ENCODE measurements at regions not wholly inside any gene's neighbourhood (a gene's known extent, or its start where the extent isn't known, plus 50 kb on each side); places are given as distances from the start of the nearest gene placed in this dataset.

DNA sequence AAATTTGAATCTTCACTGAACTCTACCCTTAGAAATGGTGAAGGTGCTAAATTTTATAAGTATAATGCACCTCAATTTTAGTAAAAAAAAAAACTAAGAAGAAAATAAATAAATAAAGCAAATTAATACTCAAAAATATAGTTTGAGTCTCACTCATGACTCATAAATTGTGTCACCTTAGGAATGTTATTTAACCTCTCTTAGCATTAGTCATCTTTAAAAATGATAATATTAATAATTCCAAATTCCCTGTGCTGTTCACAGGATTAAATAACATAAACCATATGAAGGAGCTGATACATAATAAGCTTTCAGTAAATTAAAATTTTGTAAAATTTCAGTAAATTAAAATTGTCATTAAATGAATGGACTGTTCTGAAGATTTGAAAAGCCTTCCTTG is 339.8 kb upstream of the RGMB start:
- no peak for DNase-seq (ENCODE audit: low spot score)
- TF ChIP-seq CTCF (IDR thresholded peaks at IDR 0.05): no peak
- no peak for ATAC-seq (ENCODE audit: low FRiP score)

DNA sequence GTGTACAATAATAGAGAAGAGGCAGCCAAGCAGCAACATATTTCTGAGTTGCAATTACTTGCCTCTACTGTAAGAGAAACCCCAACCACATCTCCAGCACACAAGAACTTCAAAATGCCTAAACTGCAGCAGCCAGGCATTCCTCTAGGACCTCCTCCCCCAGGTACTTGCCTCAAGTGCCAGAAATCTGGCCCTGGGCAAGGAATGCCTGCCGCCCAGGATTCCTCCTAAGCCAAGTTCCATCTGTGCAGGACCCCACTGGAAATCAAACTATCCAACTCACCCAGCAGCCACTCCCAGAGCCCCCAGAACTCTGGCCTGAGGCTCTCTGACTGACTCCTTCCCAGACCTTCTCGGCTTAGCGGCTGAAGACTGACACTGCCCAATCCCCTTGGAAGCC is 336.8 kb upstream of the RGMB start:
- TF ChIP-seq CTCF (IDR thresholded peaks at IDR 0.05): no peak
- DNase-seq (ENCODE audit: low spot score) (no peak), ATAC-seq (ENCODE audit: low FRiP score) (no peak)

DNA sequence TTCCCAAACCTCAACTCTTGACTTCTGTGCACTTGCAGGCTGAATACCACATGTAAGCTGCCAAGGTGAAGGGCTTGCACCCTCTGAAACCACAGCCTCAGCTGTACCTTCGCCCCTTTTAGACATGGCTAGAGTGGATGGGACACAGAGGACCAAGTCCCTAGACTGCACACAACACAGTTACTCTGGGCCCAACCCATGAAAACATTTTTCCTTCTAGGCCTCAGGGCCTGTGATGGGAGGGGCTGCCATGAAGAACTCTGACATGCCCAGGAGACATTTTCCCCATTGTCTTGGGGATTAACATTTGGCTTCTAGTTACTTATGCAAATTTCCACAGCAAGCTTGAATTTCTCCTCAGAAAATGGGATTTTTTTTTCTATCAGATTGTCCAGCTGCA is 331.0 kb upstream of the RGMB start:
- DNase-seq (ENCODE audit: low spot score) (no peak), ATAC-seq (ENCODE audit: low FRiP score) (no peak)

GRCh38 chr5:98443881-98444280 is 329.6 kb upstream of the RGMB start:
- DNase-seq (ENCODE audit: low spot score) (no peak), ATAC-seq (ENCODE audit: low FRiP score) (no peak)
- no peak for TF ChIP-seq CTCF (IDR thresholded peaks at IDR 0.05)

More for the DNA sequence above, 331.0 kb upstream of the RGMB start:
- no peak for TF ChIP-seq CTCF (IDR thresholded peaks at IDR 0.05)

- ATAC-seq (ENCODE audit: low FRiP score) (no peak), DNase-seq (ENCODE audit: low spot score) (no peak)
- TF ChIP-seq CTCF (IDR thresholded peaks at IDR 0.05): no peak
These were observed 320.2 kb upstream of the RGMB start for GRCh38 chr5:98453296-98453695.

DNA sequence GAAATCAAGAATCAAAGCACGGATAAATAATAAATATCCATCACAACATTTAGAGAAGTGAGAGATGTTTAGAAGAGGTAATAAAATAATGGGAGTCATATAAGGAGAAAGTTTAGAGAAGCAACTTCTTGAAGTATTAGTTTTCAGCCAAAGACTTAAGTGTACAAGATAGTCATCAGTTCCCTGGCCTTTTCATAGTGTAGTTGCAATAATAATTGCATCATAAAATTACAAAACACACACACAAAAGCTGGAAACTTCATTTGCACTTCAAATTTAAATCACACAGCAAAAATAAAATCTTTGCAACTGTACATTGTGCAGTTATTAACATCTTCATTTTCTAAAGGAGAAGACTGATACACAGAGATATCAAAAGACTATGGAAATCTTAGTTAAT is 319.1 kb upstream of the RGMB start:
- ATAC-seq (ENCODE audit: low FRiP score) (no peak), DNase-seq (ENCODE audit: low spot score) (no peak)
- TF ChIP-seq CTCF (IDR thresholded peaks at IDR 0.05): no peak

GRCh38 chr5:98454904-98455303 is 318.6 kb upstream of the RGMB start:
- DNase-seq (ENCODE audit: low spot score) (no peak), ATAC-seq (ENCODE audit: low FRiP score) (peak; percentile 44)
- TF ChIP-seq CTCF (IDR thresholded peaks at IDR 0.05): no peak
